ENCODE measurements at regions not wholly inside any gene's neighbourhood (a gene's known extent, or its start where the extent isn't known, plus 50 kb on each side); places are given as distances from the start of the nearest gene placed in this dataset.

DNA sequence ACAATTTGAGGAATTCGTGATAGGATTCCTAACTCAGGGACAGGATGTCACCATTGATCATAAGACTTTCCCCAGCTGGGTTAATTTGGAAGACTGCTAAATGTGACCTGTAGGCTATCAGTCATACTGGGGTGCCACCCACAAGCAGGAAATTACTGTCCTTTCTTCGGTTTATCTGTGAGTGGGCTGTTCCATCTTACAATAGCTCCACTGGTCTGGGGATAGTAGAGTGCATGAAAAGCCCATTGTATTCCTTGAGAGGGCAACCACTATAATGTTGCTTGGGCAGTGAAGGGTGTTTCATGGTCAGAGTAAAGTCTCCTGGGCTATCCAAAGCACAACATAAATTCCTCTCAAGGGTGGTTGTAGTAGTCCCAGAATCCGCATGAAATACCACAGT lies 1523.0 kb upstream of the B3GALT2 start:
- TF ChIP-seq, protein P1, sequence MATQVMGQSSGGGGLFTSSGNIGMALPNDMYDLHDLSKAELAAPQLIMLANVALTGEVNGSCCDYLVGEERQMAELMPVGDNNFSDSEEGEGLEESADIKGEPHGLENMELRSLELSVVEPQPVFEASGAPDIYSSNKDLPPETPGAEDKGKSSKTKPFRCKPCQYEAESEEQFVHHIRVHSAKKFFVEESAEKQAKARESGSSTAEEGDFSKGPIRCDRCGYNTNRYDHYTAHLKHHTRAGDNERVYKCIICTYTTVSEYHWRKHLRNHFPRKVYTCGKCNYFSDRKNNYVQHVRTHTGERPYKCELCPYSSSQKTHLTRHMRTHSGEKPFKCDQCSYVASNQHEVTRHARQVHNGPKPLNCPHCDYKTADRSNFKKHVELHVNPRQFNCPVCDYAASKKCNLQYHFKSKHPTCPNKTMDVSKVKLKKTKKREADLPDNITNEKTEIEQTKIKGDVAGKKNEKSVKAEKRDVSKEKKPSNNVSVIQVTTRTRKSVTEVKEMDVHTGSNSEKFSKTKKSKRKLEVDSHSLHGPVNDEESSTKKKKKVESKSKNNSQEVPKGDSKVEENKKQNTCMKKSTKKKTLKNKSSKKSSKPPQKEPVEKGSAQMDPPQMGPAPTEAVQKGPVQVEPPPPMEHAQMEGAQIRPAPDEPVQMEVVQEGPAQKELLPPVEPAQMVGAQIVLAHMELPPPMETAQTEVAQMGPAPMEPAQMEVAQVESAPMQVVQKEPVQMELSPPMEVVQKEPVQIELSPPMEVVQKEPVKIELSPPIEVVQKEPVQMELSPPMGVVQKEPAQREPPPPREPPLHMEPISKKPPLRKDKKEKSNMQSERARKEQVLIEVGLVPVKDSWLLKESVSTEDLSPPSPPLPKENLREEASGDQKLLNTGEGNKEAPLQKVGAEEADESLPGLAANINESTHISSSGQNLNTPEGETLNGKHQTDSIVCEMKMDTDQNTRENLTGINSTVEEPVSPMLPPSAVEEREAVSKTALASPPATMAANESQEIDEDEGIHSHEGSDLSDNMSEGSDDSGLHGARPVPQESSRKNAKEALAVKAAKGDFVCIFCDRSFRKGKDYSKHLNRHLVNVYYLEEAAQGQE (IDR thresholded peaks at IDR 0.05; ENCODE audit: low read depth), result no peak
- TF ChIP-seq, protein P2, sequence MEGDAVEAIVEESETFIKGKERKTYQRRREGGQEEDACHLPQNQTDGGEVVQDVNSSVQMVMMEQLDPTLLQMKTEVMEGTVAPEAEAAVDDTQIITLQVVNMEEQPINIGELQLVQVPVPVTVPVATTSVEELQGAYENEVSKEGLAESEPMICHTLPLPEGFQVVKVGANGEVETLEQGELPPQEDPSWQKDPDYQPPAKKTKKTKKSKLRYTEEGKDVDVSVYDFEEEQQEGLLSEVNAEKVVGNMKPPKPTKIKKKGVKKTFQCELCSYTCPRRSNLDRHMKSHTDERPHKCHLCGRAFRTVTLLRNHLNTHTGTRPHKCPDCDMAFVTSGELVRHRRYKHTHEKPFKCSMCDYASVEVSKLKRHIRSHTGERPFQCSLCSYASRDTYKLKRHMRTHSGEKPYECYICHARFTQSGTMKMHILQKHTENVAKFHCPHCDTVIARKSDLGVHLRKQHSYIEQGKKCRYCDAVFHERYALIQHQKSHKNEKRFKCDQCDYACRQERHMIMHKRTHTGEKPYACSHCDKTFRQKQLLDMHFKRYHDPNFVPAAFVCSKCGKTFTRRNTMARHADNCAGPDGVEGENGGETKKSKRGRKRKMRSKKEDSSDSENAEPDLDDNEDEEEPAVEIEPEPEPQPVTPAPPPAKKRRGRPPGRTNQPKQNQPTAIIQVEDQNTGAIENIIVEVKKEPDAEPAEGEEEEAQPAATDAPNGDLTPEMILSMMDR (IDR thresholded peaks at IDR 0.05 in 2 of 3, conservative IDR thresholded peaks at IDR 0.05 in 1 of 3; ENCODE audit: borderline replicate concordance in 1 of 3, insufficient read depth in 1 of 3, low read depth in 2 of 3, low read length in 2 of 3), result no peak
- TF ChIP-seq POLR2A (IDR thresholded peaks at IDR 0.05; ENCODE audit: borderline replicate concordance, extremely low read depth, insufficient read depth, insufficient read length), result no peak
- no peak for TF ChIP-seq EZH2 (IDR thresholded peaks at IDR 0.05)
- TF ChIP-seq ZFX (IDR thresholded peaks at IDR 0.05), result no peak
- TF ChIP-seq RAD21 (IDR thresholded peaks at IDR 0.05; ENCODE audit: low read depth), result no peak
- no peak for TF ChIP-seq YY1 (IDR thresholded peaks at IDR 0.05; ENCODE audit: extremely low read depth, insufficient replicate concordance, low read depth, low read length)
- TF ChIP-seq EZH2phosphoT487 (IDR thresholded peaks at IDR 0.05; ENCODE audit: borderline replicate concordance), result no peak
- TF ChIP-seq, protein P3, sequence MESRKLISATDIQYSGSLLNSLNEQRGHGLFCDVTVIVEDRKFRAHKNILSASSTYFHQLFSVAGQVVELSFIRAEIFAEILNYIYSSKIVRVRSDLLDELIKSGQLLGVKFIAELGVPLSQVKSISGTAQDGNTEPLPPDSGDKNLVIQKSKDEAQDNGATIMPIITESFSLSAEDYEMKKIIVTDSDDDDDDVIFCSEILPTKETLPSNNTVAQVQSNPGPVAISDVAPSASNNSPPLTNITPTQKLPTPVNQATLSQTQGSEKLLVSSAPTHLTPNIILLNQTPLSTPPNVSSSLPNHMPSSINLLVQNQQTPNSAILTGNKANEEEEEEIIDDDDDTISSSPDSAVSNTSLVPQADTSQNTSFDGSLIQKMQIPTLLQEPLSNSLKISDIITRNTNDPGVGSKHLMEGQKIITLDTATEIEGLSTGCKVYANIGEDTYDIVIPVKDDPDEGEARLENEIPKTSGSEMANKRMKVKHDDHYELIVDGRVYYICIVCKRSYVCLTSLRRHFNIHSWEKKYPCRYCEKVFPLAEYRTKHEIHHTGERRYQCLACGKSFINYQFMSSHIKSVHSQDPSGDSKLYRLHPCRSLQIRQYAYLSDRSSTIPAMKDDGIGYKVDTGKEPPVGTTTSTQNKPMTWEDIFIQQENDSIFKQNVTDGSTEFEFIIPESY (IDR thresholded peaks at IDR 0.05; ENCODE audit: extremely low read depth, insufficient replicate concordance, low read length), result no peak
- TF ChIP-seq EGR1 (IDR thresholded peaks at IDR 0.05; ENCODE audit: low read depth), result no peak
- TF ChIP-seq, protein P4, sequence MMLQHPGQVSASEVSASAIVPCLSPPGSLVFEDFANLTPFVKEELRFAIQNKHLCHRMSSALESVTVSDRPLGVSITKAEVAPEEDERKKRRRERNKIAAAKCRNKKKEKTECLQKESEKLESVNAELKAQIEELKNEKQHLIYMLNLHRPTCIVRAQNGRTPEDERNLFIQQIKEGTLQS (IDR thresholded peaks at IDR 0.05), result no peak

Measured in HCT116 (cell line).